ENCODE measurements at regions not wholly inside any gene's neighbourhood (a gene's known extent, or its start where the extent isn't known, plus 50 kb on each side); places are given as distances from the start of the nearest gene placed in this dataset.

DNA sequence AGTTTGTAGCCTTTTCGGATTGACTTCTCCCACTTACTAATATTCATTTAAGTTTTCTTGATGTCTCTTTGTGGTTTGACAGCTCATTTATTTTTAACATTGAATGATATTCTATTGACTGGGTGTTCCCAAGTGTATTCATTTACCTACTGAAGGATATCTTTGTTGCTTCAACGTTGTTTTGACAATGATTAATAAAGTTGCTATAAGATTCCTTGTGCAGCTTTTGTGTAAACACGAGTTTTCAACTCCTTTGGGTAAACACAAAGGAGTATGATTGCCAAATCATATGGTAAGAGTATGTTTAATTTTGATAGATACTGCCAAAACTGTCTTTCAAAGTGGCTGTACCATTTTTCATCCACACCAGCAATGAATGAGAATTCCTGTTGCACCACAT, 1200.9 kb downstream of the DSC3 start:
- TF ChIP-seq, protein P1, sequence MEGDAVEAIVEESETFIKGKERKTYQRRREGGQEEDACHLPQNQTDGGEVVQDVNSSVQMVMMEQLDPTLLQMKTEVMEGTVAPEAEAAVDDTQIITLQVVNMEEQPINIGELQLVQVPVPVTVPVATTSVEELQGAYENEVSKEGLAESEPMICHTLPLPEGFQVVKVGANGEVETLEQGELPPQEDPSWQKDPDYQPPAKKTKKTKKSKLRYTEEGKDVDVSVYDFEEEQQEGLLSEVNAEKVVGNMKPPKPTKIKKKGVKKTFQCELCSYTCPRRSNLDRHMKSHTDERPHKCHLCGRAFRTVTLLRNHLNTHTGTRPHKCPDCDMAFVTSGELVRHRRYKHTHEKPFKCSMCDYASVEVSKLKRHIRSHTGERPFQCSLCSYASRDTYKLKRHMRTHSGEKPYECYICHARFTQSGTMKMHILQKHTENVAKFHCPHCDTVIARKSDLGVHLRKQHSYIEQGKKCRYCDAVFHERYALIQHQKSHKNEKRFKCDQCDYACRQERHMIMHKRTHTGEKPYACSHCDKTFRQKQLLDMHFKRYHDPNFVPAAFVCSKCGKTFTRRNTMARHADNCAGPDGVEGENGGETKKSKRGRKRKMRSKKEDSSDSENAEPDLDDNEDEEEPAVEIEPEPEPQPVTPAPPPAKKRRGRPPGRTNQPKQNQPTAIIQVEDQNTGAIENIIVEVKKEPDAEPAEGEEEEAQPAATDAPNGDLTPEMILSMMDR (optimal IDR thresholded peaks at IDR 0.05 in 1 of 3, IDR thresholded peaks at IDR 0.05 in 1 of 3, conservative IDR thresholded peaks at IDR 0.05 in 1 of 3; ENCODE audit: extremely low read depth in 1 of 3, insufficient read depth in 2 of 3, low read length in 3 of 3): no peak
- TF ChIP-seq EZH2 (IDR thresholded peaks at IDR 0.05; ENCODE audit: low read length): no peak

Measured in keratinocyte (primary cell).